Caco-2 (cell line): ENCODE measurements at regions not wholly inside any gene's neighbourhood (a gene's known extent, or its start where the extent isn't known, plus 50 kb on each side); places are given as distances from the start of the nearest gene placed in this dataset.

Experiments
- BruUV-seq: library from RNA; stranded (reverse); fragments of 400-500 nt; replicated peaks from 2 replicates; lab custom pipeline; 2021; lab: Mats Ljungman, UMichigan
- CTCF ChIA-PET: fragments of 300-600 bp; sonication (Branson Sonifier 250); formaldehyde crosslinking; loops from one replicate; lab custom pipeline; 2022; ENCODE audit warnings: antibody characterized with exemption; lab: Charles Lee
- POLR2A ChIA-PET: fragments of 300-600 bp; sonication (Branson Sonifier 250); formaldehyde crosslinking; loops from one replicate; lab custom pipeline; 2022; ENCODE audit warnings: antibody characterized with exemption; lab: Charles Lee
- DNase-seq, 2 experiments: peaks; one replicate each; pipeline versions ENCODE4 v3.0.0 to v3.0.0-alpha.2; 2020 to 2022
- H3K27me3 ChIP-seq: replicated peaks from 2 replicates; pipeline ENCODE4 v1.6.0; 2011; ENCODE audit warnings: low read length; ENCODE audit not compliant: control insufficient read depth, insufficient read depth
- H3K36me3 ChIP-seq: 2 replicates; pipeline ENCODE4 v1.5.1; 2011; ENCODE audit warnings: low read length; ENCODE audit not compliant: control insufficient read depth, insufficient read depth
- H3K4me1 ChIP-seq: fragments of 250-450 bp; sonication (Bioruptor Pico); 2 replicates; pipeline ENCODE4 v1.5.1; 2020; ENCODE audit warnings: mild to moderate bottlenecking
- H3K4me3 ChIP-seq: 2 replicates; pipeline ENCODE4 v1.5.1; 2011; ENCODE audit warnings: low read depth, mild to moderate bottlenecking, control low read depth, low read length
- H3K9me3 ChIP-seq: fragments of 250-450 bp; sonication (Bioruptor Pico); 2 replicates; pipeline ENCODE4 v1.5.1; 2020; ENCODE audit warnings: mild to moderate bottlenecking, moderate library complexity
- H3K27ac Mint-ChIP-seq: one replicate; pipeline ENCODE4 v1.8.0; 2022; ENCODE audit warnings: mixed read lengths; ENCODE audit not compliant: unreplicated experiment
- H3K27me3 Mint-ChIP-seq: one replicate; pipeline ENCODE4 v1.8.0; 2022; ENCODE audit warnings: mixed read lengths; ENCODE audit not compliant: insufficient read depth, unreplicated experiment
- H3K36me3 Mint-ChIP-seq: one replicate; pipeline ENCODE4 v1.8.0; 2022; ENCODE audit warnings: mild to moderate bottlenecking, mixed read lengths; ENCODE audit not compliant: insufficient read depth, unreplicated experiment
- H3K4me1 Mint-ChIP-seq: one replicate; pipeline ENCODE4 v1.8.0; 2022; ENCODE audit warnings: low read depth, mixed read lengths; ENCODE audit not compliant: unreplicated experiment
- H3K4me3 Mint-ChIP-seq: one replicate; pipeline ENCODE4 v1.8.0; 2022; ENCODE audit warnings: mild to moderate bottlenecking, moderate library complexity, mixed read lengths; ENCODE audit not compliant: unreplicated experiment
- H3K9me3 Mint-ChIP-seq: one replicate; pipeline ENCODE4 v1.8.0; 2022; ENCODE audit warnings: mixed read lengths; ENCODE audit not compliant: unreplicated experiment
- CTCF ChIP-seq, 2 experiments: fragments of 200-600 bp in 1 of 2; IDR thresholded peaks; 1 replicate in 1 of 2; 2 replicates in 1 of 2; pipeline versions ENCODE4 v1.5.1 to v1.8.0; 2011 to 2022; ENCODE audit warnings: antibody characterized with exemption in 1 of 2, control low read depth in 1 of 2, inconsistent platforms in 1 of 2, low read depth in 1 of 2, low read length in 1 of 2, mild to moderate bottlenecking in 1 of 2, moderate library complexity in 1 of 2; ENCODE audit not compliant: insufficient read depth in 1 of 2, severe bottlenecking in 1 of 2, unreplicated experiment in 1 of 2
- intact Hi-C: fragments of 100-400 bp; cut with micrococcal nuclease; formaldehyde crosslinking; loops from one replicate; pipeline ENCODE4 v1.10.0; 2022; ENCODE audit not compliant: unreplicated experiment

DNA sequence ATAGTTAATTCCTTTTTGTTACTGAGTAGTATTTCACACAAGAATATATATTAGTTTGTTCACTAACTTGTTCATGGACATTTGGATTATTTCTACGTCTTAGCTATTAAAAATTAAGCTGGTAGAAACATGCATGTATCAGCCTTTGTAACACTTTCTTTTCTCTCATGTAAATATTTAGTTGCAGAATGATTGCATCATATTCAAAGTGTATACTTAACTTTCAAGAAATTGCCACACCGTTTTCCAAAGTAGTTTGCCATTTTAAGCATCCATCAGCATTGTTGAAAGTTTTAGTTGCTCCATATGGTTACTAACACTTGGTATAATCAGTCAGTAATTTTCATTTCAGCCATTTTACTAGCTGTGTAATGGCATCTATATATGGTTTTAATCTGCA lies 666.9 kb downstream of the NXPH1 start:
- CTCF ChIA-PET, result no interaction called here
- intact Hi-C loops, result no loop called here
- no TSS peak for BruUV-seq
- Histone ChIP-seq H3K9me3 (no peaks in the 10 kb centered on the region; the same call in 1 of the 2 replicates), H3K4me3 (no peak overlapping the region), H3K27me3 (no peaks in the 10 kb centered on the region), H3K4me1 (no peaks in the 10 kb centered on the region), H3K36me3 (no peaks in the 10 kb centered on the region)
- no peak overlapping the region for H3K4me3 Mint-ChIP-seq
- no peak for DNase-seq
- TF ChIP-seq CTCF (IDR thresholded peaks at IDR 0.05; ENCODE audit: insufficient read depth in 1 of 2, low read depth in 1 of 2, low read length in 1 of 2, severe bottlenecking in 1 of 2, unreplicated experiment in 1 of 2), result no peak
- H3K27me3 Mint-ChIP-seq, result peaks cover 4% of the 10 kb centered on the region
- H3K9me3 Mint-ChIP-seq, result no peaks in the 10 kb centered on the region
- H3K27ac Mint-ChIP-seq, result no peak overlapping the region
- no peaks in the 10 kb centered on the region for H3K4me1 Mint-ChIP-seq
- no peaks in the 10 kb centered on the region for H3K36me3 Mint-ChIP-seq
- POLR2A ChIA-PET, result no interaction called here

GRCh38 chr7:9102846-9103245 lies 669.4 kb downstream of the NXPH1 start:
- H3K27ac Mint-ChIP-seq, result no peak overlapping the region

GRCh38 chr7:9106747-9107146 lies 673.3 kb downstream of the NXPH1 start:
- TF ChIP-seq CTCF (IDR thresholded peaks at IDR 0.05; ENCODE audit: insufficient read depth in 1 of 2, low read depth in 1 of 2, low read length in 1 of 2, severe bottlenecking in 1 of 2, unreplicated experiment in 1 of 2), result no peak
- H3K4me3 Mint-ChIP-seq, result no peak overlapping the region
- BruUV-seq, result no TSS peak
- H3K9me3 ChIP-seq, result peaks cover 9% of the 10 kb centered on the region
- peaks cover 23% of the 10 kb centered on the region for H3K9me3 Mint-ChIP-seq
- H3K27me3 ChIP-seq, result no peaks in the 10 kb centered on the region
- no peak overlapping the region for H3K4me3 ChIP-seq
- H3K27me3 Mint-ChIP-seq, result no peaks in the 10 kb centered on the region
- DNase-seq, result no peak
- no peaks in the 10 kb centered on the region for H3K4me1 Mint-ChIP-seq
- H3K36me3 Mint-ChIP-seq, result no peaks in the 10 kb centered on the region
- CTCF ChIA-PET, result no interaction called here
- H3K4me1 ChIP-seq, result no peaks in the 10 kb centered on the region
- no peaks in the 10 kb centered on the region for H3K36me3 ChIP-seq
- no peak overlapping the region for H3K27ac Mint-ChIP-seq
- POLR2A ChIA-PET, result no interaction called here
- intact Hi-C loops, result no loop called here

More at GRCh38 chr7:9102846-9103245, 669.4 kb downstream of the NXPH1 start:
- Histone ChIP-seq H3K27me3 (no peaks in the 10 kb centered on the region), H3K36me3 (no peaks in the 10 kb centered on the region), H3K9me3 (no peaks in the 10 kb centered on the region; the same call in 1 of the 2 replicates), H3K4me1 (no peaks in the 10 kb centered on the region), H3K4me3 (no peak overlapping the region)
- H3K36me3 Mint-ChIP-seq, result no peaks in the 10 kb centered on the region
- no peaks in the 10 kb centered on the region for H3K4me1 Mint-ChIP-seq
- no peaks in the 10 kb centered on the region for H3K27me3 Mint-ChIP-seq
- TF ChIP-seq CTCF (IDR thresholded peaks at IDR 0.05; ENCODE audit: insufficient read depth in 1 of 2, low read depth in 1 of 2, low read length in 1 of 2, severe bottlenecking in 1 of 2, unreplicated experiment in 1 of 2), result no peak
- POLR2A ChIA-PET, result no interaction called here
- intact Hi-C loops, result no loop called here
- no peaks in the 10 kb centered on the region for H3K9me3 Mint-ChIP-seq
- no peak overlapping the region for H3K4me3 Mint-ChIP-seq
- BruUV-seq, result no TSS peak
- no peak for DNase-seq
- CTCF ChIA-PET, result no interaction called here
